GM23248 (cell line): ENCODE measurements at regions not wholly inside any gene's neighbourhood (a gene's known extent, or its start where the extent isn't known, plus 50 kb on each side); places are given as distances from the start of the nearest gene placed in this dataset.

Source experiments
- EZH2 ChIP-seq: fragments of 200-600 bp; sonication (generic); IDR thresholded peaks from 2 replicates; pipeline ENCODE4 v1.6.1; 2018; ENCODE audit warnings: antibody characterized with exemption, mild to moderate bottlenecking; ENCODE audit not compliant: insufficient read depth, poor library complexity, severe bottlenecking
- EZH2phosphoT487 ChIP-seq: fragments of 200-600 bp; sonication (generic); IDR thresholded peaks from 2 replicates; pipeline ENCODE4 v1.6.1; 2018; ENCODE audit warnings: antibody characterized with exemption, moderate library complexity, mild to moderate bottlenecking, low read depth; ENCODE audit not compliant: insufficient read depth

GRCh38 chr17:74041869-74042640 is 161.4 kb upstream of the RPL38 start:
- TF ChIP-seq EZH2phosphoT487 (no peak), EZH2 (no peak)
